ENCODE measurements at regions not wholly inside any gene's neighbourhood (a gene's known extent, or its start where the extent isn't known, plus 50 kb on each side); places are given as distances from the start of the nearest gene placed in this dataset.

DNA sequence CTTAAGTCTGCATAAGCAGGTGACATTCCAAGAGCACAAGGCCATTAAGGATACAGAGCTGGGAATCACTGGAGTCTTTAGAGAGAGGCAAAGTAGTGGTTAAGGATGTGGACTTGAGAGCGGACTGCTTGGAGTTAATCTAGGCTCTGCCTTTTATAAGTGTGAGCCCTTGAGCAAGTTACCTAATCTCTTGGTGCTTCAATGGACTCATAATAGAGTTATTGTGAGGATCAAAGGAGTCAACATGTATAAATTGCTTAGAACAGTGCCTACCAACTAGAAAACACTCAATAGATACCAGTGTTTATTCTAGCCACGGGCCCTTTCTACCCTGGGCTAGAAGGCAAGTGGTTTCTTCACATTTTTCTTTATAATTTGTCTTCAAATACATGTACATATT is 819.4 kb downstream of the NR2F1-AS1 start:
- TF ChIP-seq, protein P1, sequence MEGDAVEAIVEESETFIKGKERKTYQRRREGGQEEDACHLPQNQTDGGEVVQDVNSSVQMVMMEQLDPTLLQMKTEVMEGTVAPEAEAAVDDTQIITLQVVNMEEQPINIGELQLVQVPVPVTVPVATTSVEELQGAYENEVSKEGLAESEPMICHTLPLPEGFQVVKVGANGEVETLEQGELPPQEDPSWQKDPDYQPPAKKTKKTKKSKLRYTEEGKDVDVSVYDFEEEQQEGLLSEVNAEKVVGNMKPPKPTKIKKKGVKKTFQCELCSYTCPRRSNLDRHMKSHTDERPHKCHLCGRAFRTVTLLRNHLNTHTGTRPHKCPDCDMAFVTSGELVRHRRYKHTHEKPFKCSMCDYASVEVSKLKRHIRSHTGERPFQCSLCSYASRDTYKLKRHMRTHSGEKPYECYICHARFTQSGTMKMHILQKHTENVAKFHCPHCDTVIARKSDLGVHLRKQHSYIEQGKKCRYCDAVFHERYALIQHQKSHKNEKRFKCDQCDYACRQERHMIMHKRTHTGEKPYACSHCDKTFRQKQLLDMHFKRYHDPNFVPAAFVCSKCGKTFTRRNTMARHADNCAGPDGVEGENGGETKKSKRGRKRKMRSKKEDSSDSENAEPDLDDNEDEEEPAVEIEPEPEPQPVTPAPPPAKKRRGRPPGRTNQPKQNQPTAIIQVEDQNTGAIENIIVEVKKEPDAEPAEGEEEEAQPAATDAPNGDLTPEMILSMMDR (IDR thresholded peaks at IDR 0.05; ENCODE audit: extremely low read depth, missing control alignments): no peak
- no peak for DNase-seq (ENCODE audit: low spot score)

DNA sequence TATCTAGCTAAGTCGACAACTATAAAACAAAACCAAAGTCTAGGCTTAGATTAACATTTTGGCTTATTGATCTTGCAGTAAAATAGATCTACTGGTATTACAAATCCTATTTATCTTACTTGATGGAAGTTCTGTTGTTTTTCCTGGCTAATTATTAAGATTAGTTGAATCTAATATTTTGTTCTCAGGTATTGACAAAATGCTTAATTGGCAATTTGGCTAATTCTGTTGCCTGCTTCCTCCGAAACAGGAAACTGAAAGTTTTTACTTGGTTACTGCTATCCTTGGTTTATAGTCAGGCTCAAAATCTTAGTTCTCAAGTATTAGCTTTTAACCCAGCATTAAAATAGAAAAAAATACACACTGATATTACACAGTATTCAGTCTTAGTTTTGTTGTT is 820.5 kb downstream of the NR2F1-AS1 start:
- TF ChIP-seq, protein P1 (IDR thresholded peaks at IDR 0.05; ENCODE audit: extremely low read depth, missing control alignments): no peak

DNA sequence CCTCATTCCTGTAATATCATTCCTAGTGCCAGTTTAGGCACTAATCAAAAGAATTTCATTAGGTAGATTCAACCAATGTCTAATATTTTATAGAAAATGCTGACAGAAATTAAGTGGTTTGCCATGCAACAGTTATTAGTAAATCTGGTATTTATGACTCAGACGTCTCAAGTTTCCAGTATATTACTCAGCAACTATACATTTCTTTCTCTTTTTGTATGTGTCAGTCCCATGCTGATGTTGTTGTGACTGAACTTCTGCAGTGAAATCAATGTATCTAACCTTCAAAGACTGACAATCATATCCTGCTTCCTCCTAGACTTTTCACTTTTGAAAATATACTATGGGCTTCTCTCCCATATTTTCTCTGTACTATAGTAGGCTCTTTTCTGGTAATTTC is 822.5 kb downstream of the NR2F1-AS1 start:
- no peak for DNase-seq (ENCODE audit: low spot score)
- TF ChIP-seq, protein P1 (IDR thresholded peaks at IDR 0.05; ENCODE audit: extremely low read depth, missing control alignments): no peak

More for the DNA sequence above, 820.5 kb downstream of the NR2F1-AS1 start:
- no peak for DNase-seq (ENCODE audit: low spot score)

DNA sequence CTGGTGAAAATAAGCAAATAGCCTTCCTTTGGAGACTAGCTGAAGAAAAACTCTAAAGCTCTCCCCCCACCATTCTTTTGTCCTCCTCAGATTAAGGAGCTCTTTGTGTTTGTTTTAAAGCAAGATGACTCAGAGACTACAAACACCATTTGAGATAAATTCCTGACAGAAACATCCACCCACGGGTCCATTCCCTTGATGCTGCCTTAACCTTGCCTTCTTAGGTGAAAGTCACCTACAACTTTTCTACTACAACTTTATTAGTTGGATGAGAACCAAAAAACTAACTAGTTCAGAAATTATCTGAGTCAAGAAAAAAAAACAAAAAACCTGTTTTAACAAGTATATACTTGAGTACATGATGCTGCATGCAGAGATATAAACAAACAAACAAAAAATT is 831.1 kb downstream of the NR2F1-AS1 start:
- TF ChIP-seq, protein P1 (IDR thresholded peaks at IDR 0.05; ENCODE audit: extremely low read depth, missing control alignments): no peak
- no peak for DNase-seq (ENCODE audit: low spot score)

DNA sequence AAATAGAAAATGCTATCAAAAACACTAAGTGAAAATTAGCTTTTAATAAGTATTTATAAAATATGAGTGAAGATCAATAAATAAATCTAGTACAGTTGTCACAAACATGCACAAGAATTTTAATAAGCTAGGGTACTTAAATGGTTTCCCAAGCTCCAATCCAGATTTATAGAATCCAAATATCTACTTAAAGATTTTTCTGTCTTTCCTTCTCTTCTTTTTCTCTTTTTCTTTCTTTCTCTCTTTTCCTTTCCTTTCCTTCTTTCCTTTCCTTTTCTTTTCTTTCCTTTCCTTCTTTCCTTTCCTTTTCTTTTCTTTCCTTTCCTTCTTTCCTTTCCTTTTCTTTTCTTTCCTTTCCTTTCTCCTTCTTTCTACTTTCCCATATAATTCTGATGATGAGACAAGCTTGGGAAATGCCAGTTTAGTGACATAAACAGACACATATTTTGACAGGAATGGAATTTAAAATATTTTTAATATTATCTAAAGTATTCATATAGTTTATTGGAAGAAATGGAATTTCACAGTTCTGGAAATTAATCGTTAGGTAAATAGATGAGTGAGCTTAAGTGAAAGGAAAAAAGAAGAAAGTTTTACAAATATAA is 832.8 kb downstream of the NR2F1-AS1 start:
- no peak for DNase-seq (ENCODE audit: low spot score)
- TF ChIP-seq, protein P1 (IDR thresholded peaks at IDR 0.05; ENCODE audit: extremely low read depth, missing control alignments): no peak

DNA sequence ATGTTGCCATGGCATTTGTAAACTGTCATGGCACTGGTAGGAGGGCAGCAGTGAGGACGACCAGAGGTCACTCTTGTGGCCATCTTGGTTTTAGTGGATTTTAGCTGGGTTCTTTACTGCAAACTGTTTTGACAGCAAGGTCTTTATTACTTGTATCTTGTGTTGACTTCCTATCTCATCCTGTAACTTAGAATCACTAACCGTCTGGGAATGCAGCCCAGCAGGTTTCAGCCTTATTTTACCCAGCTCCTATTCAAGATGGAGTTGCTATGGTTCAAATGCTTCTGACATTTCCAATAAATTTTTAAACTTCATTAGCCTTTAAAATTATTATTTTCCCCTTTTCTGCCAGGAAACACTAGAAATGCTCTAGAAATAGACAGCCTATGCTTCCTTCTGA is 839.1 kb downstream of the NR2F1-AS1 start:
- no peak for DNase-seq (ENCODE audit: low spot score)
- TF ChIP-seq, protein P1 (IDR thresholded peaks at IDR 0.05; ENCODE audit: extremely low read depth, missing control alignments): no peak

DNA sequence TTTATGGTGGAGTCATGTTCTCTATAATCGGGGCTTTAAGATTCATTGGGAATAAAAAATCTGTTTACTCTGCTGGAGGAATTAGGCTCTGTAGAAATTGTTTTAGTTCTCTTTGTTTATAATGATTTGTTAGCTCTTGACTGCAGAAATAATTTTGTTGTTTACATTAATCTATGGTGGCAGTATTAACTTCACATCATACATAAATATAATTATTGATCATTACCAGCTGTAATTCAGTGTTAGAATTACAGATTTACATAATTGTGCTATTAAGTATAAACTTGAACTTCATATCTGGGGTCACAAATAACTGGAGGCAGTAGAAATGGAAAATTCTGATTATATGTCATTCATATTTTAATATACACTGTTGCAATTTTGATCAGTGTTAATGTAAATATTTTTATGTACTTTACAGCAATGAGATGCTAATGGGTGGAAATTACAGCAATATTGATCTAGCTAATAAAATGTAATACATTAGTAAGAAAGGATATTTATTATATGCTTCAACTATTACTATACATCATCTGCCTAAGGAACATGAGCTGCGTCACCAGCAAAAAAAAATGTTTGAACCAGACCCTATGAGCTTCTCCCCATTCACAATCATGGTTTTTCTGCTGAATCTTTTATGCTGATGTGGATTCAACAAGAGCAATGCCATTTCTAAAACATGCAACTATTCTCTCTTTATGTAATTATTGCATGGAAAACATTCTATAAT is 846.6 kb downstream of the NR2F1-AS1 start:
- no peak for DNase-seq (ENCODE audit: low spot score)
- TF ChIP-seq, protein P1 (IDR thresholded peaks at IDR 0.05; ENCODE audit: extremely low read depth, missing control alignments): no peak

Measured in GM20000 (cell line).